ENCODE measurements at regions not wholly inside any gene's neighbourhood (a gene's known extent, or its start where the extent isn't known, plus 50 kb on each side); places are given as distances from the start of the nearest gene placed in this dataset.
A peak's percentile ranks its signal among the peaks of the same experiment; 100 is the strongest.

DNA sequence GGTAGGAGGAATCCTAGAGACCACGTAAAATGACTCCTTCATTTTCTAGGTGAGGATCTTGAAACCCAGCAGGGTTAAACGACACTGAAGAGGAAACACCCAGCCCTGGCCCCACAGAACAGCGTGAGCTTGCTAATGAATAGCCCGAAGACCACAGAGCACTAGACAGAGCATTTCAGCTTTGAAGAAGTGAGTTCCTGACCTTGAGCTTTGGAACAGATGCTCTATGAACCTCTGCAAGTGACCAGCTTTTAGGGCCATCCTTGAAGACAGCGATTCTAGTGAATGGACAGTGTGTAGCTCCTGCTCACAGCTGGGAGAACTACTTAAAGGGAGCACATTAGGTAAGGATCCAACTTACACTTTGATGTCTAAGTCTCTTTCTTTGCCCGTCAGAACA lies 74.0 kb upstream of the FRMD1 start:
- Histone ChIP-seq H3K9me3 (ENCODE audit: control insufficient read depth, low read length) (no peaks in the 10 kb centered on the region), H3K36me3 (ENCODE audit: control insufficient read depth, insufficient read depth, low read length) (no peaks in the 10 kb centered on the region), H3K4me1 (ENCODE audit: control insufficient read depth, insufficient read depth, low read length) (no peaks in the 10 kb centered on the region), H3K4me3 (ENCODE audit: low read length) (no peak overlapping the region), H3K9ac (ENCODE audit: extremely low read depth, low read length, poor library complexity, severe bottlenecking) (no peak overlapping the region), H3K27ac (ENCODE audit: low read depth, low read length) (no peak overlapping the region), H3K27me3 (ENCODE audit: control insufficient read depth, insufficient read depth, low read length, poor library complexity, severe bottlenecking) (peaks cover 13% of the 10 kb centered on the region)
- H3K27me3 Mint-ChIP-seq (ENCODE audit: insufficient read depth) = peaks cover 32% of the 10 kb centered on the region
- 64 to 79% methylated on average over 6 of the region's 6 CpGs for WGBS, 2 experiments (ENCODE audit: insufficient coverage in 1 of 2, insufficient read length in 1 of 2)
- DNase-seq = peak; percentile 35
- no peak for TF ChIP-seq CTCF (conservative IDR thresholded peaks at IDR 0.05)
- no peaks in the 10 kb centered on the region for H3K9me3 Mint-ChIP-seq
- peaks cover 16% of the 10 kb centered on the region for H3K4me1 Mint-ChIP-seq
- no peaks in the 10 kb centered on the region for H3K36me3 Mint-ChIP-seq (ENCODE audit: low read depth)
- H3K27ac Mint-ChIP-seq = no peak overlapping the region
- no peak overlapping the region for H3K4me3 Mint-ChIP-seq

GRCh38 chr6:168152306-168152963 lies 73.4 kb upstream of the FRMD1 start:
- no peak for TF ChIP-seq CTCF (conservative IDR thresholded peaks at IDR 0.05)
- Histone ChIP-seq H3K27me3 (ENCODE audit: control insufficient read depth, insufficient read depth, low read length, poor library complexity, severe bottlenecking) (peaks cover 17% of the 10 kb centered on the region), H3K36me3 (ENCODE audit: control insufficient read depth, insufficient read depth, low read length) (no peaks in the 10 kb centered on the region), H3K9ac (ENCODE audit: extremely low read depth, low read length, poor library complexity, severe bottlenecking) (no peak overlapping the region), H3K9me3 (ENCODE audit: control insufficient read depth, low read length) (no peaks in the 10 kb centered on the region), H3K27ac (ENCODE audit: low read depth, low read length) (no peak overlapping the region), H3K4me3 (ENCODE audit: low read length) (no peak overlapping the region), H3K4me1 (ENCODE audit: control insufficient read depth, insufficient read depth, low read length) (peaks cover 3% of the 10 kb centered on the region)
- 92 to 95% methylated on average over 17 to 18 of the region's 18 CpGs for WGBS, 2 experiments (ENCODE audit: insufficient coverage in 1 of 2, insufficient read length in 1 of 2)
- Mint-ChIP-seq H3K4me1 (peaks cover 13% of the 10 kb centered on the region), H3K27ac (no peak overlapping the region), H3K27me3 (ENCODE audit: insufficient read depth) (peaks cover 33% of the 10 kb centered on the region), H3K9me3 (no peaks in the 10 kb centered on the region), H3K36me3 (ENCODE audit: low read depth) (no peaks in the 10 kb centered on the region), H3K4me3 (no peak overlapping the region)
- DNase-seq = peak; percentile 20

DNA sequence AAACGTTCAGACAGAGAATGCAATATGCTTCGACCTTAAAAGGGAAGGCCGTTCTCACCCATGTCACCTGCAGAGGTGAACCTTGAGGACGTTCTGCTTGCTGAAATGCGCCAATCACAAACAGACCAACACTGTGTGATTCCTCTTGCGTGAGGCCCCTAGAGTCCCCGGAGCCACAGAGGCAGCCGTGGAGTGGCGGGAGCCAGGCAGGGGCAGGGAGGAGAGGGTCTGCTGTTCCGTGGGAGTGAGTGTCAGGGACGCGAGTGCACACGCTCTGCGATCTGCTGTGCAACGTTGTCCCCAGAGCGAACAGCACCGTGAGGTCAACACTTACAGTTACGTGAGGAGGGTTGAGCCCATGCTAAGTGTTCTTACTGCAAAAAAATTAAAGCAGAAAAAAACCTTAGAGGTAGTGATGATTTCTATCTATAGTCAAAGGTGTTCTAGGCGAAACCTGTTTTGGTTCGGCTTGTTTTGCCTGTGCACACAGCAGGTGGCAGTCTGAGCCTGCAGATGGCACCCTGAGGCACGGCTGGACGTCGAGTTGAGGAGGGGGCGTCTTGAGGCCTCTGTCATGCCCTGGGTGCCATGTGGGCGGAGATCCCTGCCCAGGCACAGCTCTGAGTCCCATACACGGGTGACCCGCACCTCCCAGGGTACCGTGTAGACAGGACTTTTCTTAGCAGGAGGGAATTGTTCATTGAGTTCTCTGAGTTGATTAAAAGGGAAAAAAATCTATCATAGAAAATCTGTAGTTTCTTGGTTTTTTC lies 71.7 kb upstream of the FRMD1 start:
- no peak overlapping the region for H3K27ac Mint-ChIP-seq
- Histone ChIP-seq H3K27me3 (ENCODE audit: control insufficient read depth, insufficient read depth, low read length, poor library complexity, severe bottlenecking) (peaks cover 17% of the 10 kb centered on the region), H3K9me3 (ENCODE audit: control insufficient read depth, low read length) (no peaks in the 10 kb centered on the region), H3K9ac (ENCODE audit: extremely low read depth, low read length, poor library complexity, severe bottlenecking) (no peak overlapping the region), H3K4me3 (ENCODE audit: low read length) (no peak overlapping the region), H3K27ac (ENCODE audit: low read depth, low read length) (no peak overlapping the region), H3K36me3 (ENCODE audit: control insufficient read depth, insufficient read depth, low read length) (no peaks in the 10 kb centered on the region), H3K4me1 (ENCODE audit: control insufficient read depth, insufficient read depth, low read length) (peaks cover 13% of the 10 kb centered on the region)
- 80 to 89% methylated on average over 17 to 28 of the region's 28 CpGs for WGBS, 2 experiments (ENCODE audit: insufficient coverage in 1 of 2, insufficient read length in 1 of 2)
- H3K27me3 Mint-ChIP-seq (ENCODE audit: insufficient read depth) = peaks cover 34% of the 10 kb centered on the region
- H3K36me3 Mint-ChIP-seq (ENCODE audit: low read depth) = no peaks in the 10 kb centered on the region
- peaks cover 18% of the 10 kb centered on the region for H3K4me1 Mint-ChIP-seq
- peak; percentile 59 for TF ChIP-seq CTCF (conservative IDR thresholded peaks at IDR 0.05)
- no peak overlapping the region for H3K4me3 Mint-ChIP-seq
- peak; percentile 72 for DNase-seq
- no peaks in the 10 kb centered on the region for H3K9me3 Mint-ChIP-seq

Data from endodermal cell (in vitro differentiated cells).